ENCODE measurements at regions not wholly inside any gene's neighbourhood (a gene's known extent, or its start where the extent isn't known, plus 50 kb on each side); places are given as distances from the start of the nearest gene placed in this dataset.

GRCh38 chr2:15868186-15868585 lies 72.2 kb upstream of the MYCN start:
- Histone ChIP-seq H3K4me1 (ENCODE audit: insufficient read depth, low read length) (no peaks in the 10 kb centered on the region), H3K36me3 (ENCODE audit: insufficient read depth, low read length) (no peaks in the 10 kb centered on the region), H3K9me3 (ENCODE audit: insufficient read depth, low read depth, low read length) (no peaks in the 10 kb centered on the region), H3K27me3 (ENCODE audit: insufficient read depth, low read length) (no peaks in the 10 kb centered on the region), H3K4me3 (ENCODE audit: low read length) (no peak overlapping the region), H3K27ac (ENCODE audit: low read depth, low read length) (no peak overlapping the region), H3K9ac (ENCODE audit: low read depth, low read length) (no peak overlapping the region)
- 87% methylated on average over 1 of the region's 1 CpG for WGBS

GRCh38 chr2:15868704-15869103 lies 71.6 kb upstream of the MYCN start:
- Histone ChIP-seq H3K4me1 (ENCODE audit: insufficient read depth, low read length) (no peaks in the 10 kb centered on the region), H3K9ac (ENCODE audit: low read depth, low read length) (no peak overlapping the region), H3K4me3 (ENCODE audit: low read length) (no peak overlapping the region), H3K27ac (ENCODE audit: low read depth, low read length) (no peak overlapping the region), H3K27me3 (ENCODE audit: insufficient read depth, low read length) (no peaks in the 10 kb centered on the region), H3K36me3 (ENCODE audit: insufficient read depth, low read length) (no peaks in the 10 kb centered on the region), H3K9me3 (ENCODE audit: insufficient read depth, low read depth, low read length) (no peaks in the 10 kb centered on the region)
- WGBS: 91% methylated on average over 2 of the region's 2 CpGs

- no peaks in the 10 kb centered on the region for H3K9me3 ChIP-seq (ENCODE audit: insufficient read depth, low read depth, low read length)
- no peaks in the 10 kb centered on the region for H3K36me3 ChIP-seq (ENCODE audit: insufficient read depth, low read length)
- WGBS: 90% methylated on average over 3 of the region's 3 CpGs
- no peak overlapping the region for H3K9ac ChIP-seq (ENCODE audit: low read depth, low read length)
- no peaks in the 10 kb centered on the region for H3K27me3 ChIP-seq (ENCODE audit: insufficient read depth, low read length)
- H3K4me3 ChIP-seq (ENCODE audit: low read length): no peak overlapping the region
- no peaks in the 10 kb centered on the region for H3K4me1 ChIP-seq (ENCODE audit: insufficient read depth, low read length)
- no peak overlapping the region for H3K27ac ChIP-seq (ENCODE audit: low read depth, low read length)
Observed at GRCh38 chr2:15869396-15869795, 71.0 kb upstream of the MYCN start.

GRCh38 chr2:15869871-15870270 lies 70.5 kb upstream of the MYCN start:
- H3K9me3 ChIP-seq (ENCODE audit: insufficient read depth, low read depth, low read length): no peaks in the 10 kb centered on the region
- 96% methylated on average over 12 of the region's 13 CpGs for WGBS
- H3K27ac ChIP-seq (ENCODE audit: low read depth, low read length): no peak overlapping the region
- H3K36me3 ChIP-seq (ENCODE audit: insufficient read depth, low read length): no peaks in the 10 kb centered on the region
- H3K9ac ChIP-seq (ENCODE audit: low read depth, low read length): no peak overlapping the region
- H3K4me3 ChIP-seq (ENCODE audit: low read length): no peak overlapping the region
- no peaks in the 10 kb centered on the region for H3K4me1 ChIP-seq (ENCODE audit: insufficient read depth, low read length)
- H3K27me3 ChIP-seq (ENCODE audit: insufficient read depth, low read length): no peaks in the 10 kb centered on the region

GRCh38 chr2:15870565-15870964 lies 69.8 kb upstream of the MYCN start:
- 95% methylated on average over 5 of the region's 5 CpGs for WGBS
- Histone ChIP-seq H3K9ac (ENCODE audit: low read depth, low read length) (no peak overlapping the region), H3K4me3 (ENCODE audit: low read length) (no peak overlapping the region), H3K4me1 (ENCODE audit: insufficient read depth, low read length) (no peaks in the 10 kb centered on the region), H3K27ac (ENCODE audit: low read depth, low read length) (no peak overlapping the region), H3K9me3 (ENCODE audit: insufficient read depth, low read depth, low read length) (no peaks in the 10 kb centered on the region), H3K36me3 (ENCODE audit: insufficient read depth, low read length) (no peaks in the 10 kb centered on the region), H3K27me3 (ENCODE audit: insufficient read depth, low read length) (no peaks in the 10 kb centered on the region)

GRCh38 chr2:15871239-15871783 lies 69.0 kb upstream of the MYCN start:
- H3K4me1 ChIP-seq (ENCODE audit: insufficient read depth, low read length): no peaks in the 10 kb centered on the region
- H3K27ac ChIP-seq (ENCODE audit: low read depth, low read length): no peak overlapping the region
- WGBS: 96% methylated on average over 3 of the region's 3 CpGs
- no peaks in the 10 kb centered on the region for H3K36me3 ChIP-seq (ENCODE audit: insufficient read depth, low read length)
- H3K9me3 ChIP-seq (ENCODE audit: insufficient read depth, low read depth, low read length): no peaks in the 10 kb centered on the region
- H3K4me3 ChIP-seq (ENCODE audit: low read length): no peak overlapping the region
- H3K27me3 ChIP-seq (ENCODE audit: insufficient read depth, low read length): no peaks in the 10 kb centered on the region
- H3K9ac ChIP-seq (ENCODE audit: low read depth, low read length): no peak overlapping the region

- Histone ChIP-seq H3K4me3 (ENCODE audit: low read length) (no peak overlapping the region), H3K9ac (ENCODE audit: low read depth, low read length) (no peak overlapping the region), H3K36me3 (ENCODE audit: insufficient read depth, low read length) (no peaks in the 10 kb centered on the region), H3K27me3 (ENCODE audit: insufficient read depth, low read length) (no peaks in the 10 kb centered on the region), H3K27ac (ENCODE audit: low read depth, low read length) (no peak overlapping the region), H3K4me1 (ENCODE audit: insufficient read depth, low read length) (no peaks in the 10 kb centered on the region), H3K9me3 (ENCODE audit: insufficient read depth, low read depth, low read length) (0 out of 2 replicates have a peak, but pooled peaks cover 5% of the 10 kb centered on the region)
- 97% methylated on average over 5 of the region's 6 CpGs for WGBS
Observed at GRCh38 chr2:15872854-15873253, 67.5 kb upstream of the MYCN start.

GRCh38 chr2:15874321-15874720 lies 66.0 kb upstream of the MYCN start:
- WGBS: 72% methylated on average over 3 of the region's 3 CpGs
- Histone ChIP-seq H3K4me1 (ENCODE audit: insufficient read depth, low read length) (no peaks in the 10 kb centered on the region), H3K4me3 (ENCODE audit: low read length) (no peak overlapping the region), H3K36me3 (ENCODE audit: insufficient read depth, low read length) (no peaks in the 10 kb centered on the region), H3K27ac (ENCODE audit: low read depth, low read length) (no peak overlapping the region), H3K9me3 (ENCODE audit: insufficient read depth, low read depth, low read length) (0 out of 2 replicates have a peak, but pooled peaks cover 5% of the 10 kb centered on the region), H3K27me3 (ENCODE audit: insufficient read depth, low read length) (no peaks in the 10 kb centered on the region), H3K9ac (ENCODE audit: low read depth, low read length) (no peak overlapping the region)

GRCh38 chr2:15874854-15875804 lies 65.2 kb upstream of the MYCN start:
- H3K36me3 ChIP-seq (ENCODE audit: insufficient read depth, low read length): no peaks in the 10 kb centered on the region

GRCh38 chr2:15875969-15876705 lies 64.2 kb upstream of the MYCN start:
- 88% methylated on average over 3 of the region's 3 CpGs for WGBS
- Histone ChIP-seq H3K4me3 (ENCODE audit: low read length) (no peak overlapping the region), H3K27ac (ENCODE audit: low read depth, low read length) (no peak overlapping the region), H3K4me1 (ENCODE audit: insufficient read depth, low read length) (no peaks in the 10 kb centered on the region), H3K9me3 (ENCODE audit: insufficient read depth, low read depth, low read length) (0 out of 2 replicates have a peak, but pooled peaks cover 5% of the 10 kb centered on the region), H3K27me3 (ENCODE audit: insufficient read depth, low read length) (no peaks in the 10 kb centered on the region), H3K9ac (ENCODE audit: low read depth, low read length) (no peak overlapping the region), H3K36me3 (ENCODE audit: insufficient read depth, low read length) (no peaks in the 10 kb centered on the region)

More at GRCh38 chr2:15874854-15875804, 65.2 kb upstream of the MYCN start:
- Histone ChIP-seq H3K4me3 (ENCODE audit: low read length) (no peak overlapping the region), H3K9me3 (ENCODE audit: insufficient read depth, low read depth, low read length) (0 out of 2 replicates have a peak, but pooled peaks cover 5% of the 10 kb centered on the region), H3K27me3 (ENCODE audit: insufficient read depth, low read length) (no peaks in the 10 kb centered on the region), H3K9ac (ENCODE audit: low read depth, low read length) (no peak overlapping the region), H3K27ac (ENCODE audit: low read depth, low read length) (no peak overlapping the region), H3K4me1 (ENCODE audit: insufficient read depth, low read length) (no peaks in the 10 kb centered on the region)
- WGBS: 90% methylated on average over 7 of the region's 7 CpGs

Measured in HUES64 (cell line).